Fibroblast of skin of abdomen (primary cell): ENCODE measurements at regions not wholly inside any gene's neighbourhood (a gene's known extent, or its start where the extent isn't known, plus 50 kb on each side); places are given as distances from the start of the nearest gene placed in this dataset.
"Not testable (repeated sequence)": the region's sequence is repeated elsewhere in the genome, so short reads cannot be mapped to it uniquely, and the experiment has no call there.

Experiments used
- DNase-seq: peaks from one replicate; pipeline ENCODE4 v3.0.0-alpha.2; 2013

GRCh38 chr4:43089730-43090129 lies 197.2 kb downstream of the GRXCR1 start:
- DNase-seq = no peak

DNA sequence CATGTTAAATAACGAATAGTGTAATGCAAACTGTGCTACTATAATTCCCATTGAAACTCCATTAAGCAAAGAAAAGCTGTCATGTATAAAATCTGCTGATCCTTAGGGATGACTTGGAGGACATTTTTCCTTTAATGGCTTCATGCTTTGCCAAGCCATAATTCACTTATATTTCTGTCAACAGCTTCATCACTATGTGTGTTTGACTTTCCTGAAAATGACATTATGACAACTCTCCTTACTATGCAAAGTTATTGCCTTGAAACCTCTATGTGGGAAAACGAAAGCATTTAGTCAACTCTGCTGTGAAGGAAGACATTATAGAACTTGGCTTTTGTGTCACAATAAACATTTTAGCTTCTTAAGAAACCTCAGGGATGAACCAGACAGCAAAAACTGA lies 210.5 kb downstream of the GRXCR1 start:
- DNase-seq = no peak

DNA sequence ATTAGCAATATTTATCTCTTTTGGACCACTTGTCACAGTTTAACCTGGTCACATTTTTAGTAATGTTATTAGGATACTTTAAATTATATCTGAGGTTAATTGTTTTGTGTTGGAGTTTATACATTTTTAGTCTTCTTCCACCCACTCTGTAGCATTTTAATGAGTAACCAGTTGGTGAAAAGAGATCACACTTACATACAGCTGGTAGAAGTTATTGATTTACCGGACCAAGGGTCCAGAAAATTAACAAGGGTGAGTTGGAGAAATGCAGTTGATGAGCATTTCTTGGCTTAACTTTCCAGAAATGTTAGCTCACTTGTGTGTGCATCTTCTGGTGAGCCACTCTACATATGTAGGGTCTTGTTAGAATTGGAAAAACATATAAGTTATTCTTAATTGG lies 219.6 kb downstream of the GRXCR1 start:
- no peak for DNase-seq

- no peak for DNase-seq
Observed at GRCh38 chr4:43113196-43113595, 220.7 kb downstream of the GRXCR1 start.

DNA sequence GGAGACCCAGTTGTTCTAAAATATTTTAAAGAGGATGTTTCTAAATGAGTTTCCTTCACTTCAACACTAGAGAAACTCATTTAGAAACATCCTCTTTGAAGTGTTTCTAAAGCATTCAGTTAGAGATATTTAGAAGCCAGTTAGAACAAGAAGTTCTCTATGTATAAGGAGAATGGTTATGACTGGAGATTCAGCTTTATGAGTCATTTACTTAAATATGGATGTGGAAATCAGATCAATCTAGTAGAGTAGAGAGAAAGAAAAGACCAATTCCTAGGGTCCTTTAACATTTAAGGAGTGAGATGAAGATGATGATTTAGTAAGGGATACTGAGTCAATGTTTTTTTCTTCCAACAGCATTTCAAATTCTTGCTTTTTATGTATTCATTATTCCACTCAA lies 234.1 kb downstream of the GRXCR1 start:
- no peak for DNase-seq

DNA sequence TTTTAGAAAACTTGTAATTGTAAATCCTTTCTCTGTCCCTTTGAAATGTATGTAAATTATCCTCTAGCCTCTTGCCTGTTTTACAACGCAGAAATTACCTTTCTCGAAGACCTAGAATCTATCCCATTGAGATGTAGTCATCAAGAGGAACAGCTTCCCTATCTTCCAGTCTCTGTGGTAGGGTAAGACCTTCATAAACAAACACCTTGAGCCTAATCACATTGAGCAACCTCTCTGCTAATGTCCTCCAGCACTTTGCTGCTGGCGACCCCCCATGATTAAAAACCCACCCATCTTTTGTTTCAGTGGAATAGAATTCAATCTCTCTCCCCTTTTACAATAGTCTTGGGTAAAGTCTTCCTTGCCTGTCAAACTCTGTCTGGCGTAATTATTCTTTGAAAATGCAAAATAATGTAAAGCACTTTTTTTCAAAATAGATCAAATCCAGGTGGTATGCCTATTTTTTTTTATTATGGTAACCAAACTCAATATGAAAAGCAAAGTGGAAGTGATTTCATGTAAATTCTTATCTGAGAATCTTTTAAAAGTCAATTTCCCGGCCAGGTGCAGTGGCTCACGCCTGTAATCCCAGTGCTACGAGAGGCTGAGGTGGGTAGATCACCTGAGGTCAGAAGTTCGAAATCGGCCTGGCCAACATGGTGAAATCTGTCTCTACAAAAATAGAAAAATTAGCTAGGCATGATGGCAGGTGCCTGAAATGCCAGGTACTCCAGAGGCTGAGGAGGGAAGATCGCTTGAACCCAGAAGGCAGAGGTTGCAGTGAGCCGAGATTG lies 237.9 kb downstream of the GRXCR1 start:
- DNase-seq = no peak

DNA sequence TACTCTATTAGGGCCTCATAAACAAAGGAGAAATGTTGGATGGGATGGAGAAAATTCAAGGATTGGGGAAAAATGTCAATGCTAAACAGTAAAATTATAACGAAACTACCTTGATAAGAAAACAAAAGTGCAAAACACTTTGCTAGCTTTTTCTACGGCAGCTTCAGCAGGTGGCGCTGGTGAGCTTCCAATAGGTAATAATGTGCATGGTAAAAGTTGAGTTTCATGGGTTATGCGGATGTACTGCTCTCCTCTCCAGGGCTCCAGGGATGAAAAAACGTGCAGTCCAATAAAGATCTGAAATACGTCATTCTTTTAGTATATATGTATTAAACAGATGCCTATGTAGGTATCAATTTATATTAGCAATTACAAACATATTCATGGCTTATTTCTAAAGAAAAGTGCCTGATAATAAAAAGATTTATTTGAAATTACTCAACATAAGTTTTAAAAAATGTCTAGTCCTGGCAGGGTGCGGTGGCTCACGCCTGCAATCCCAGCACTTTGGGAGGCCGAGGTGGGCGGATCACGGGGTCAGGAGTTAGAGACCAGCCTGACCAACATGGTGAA lies 239.6 kb downstream of the GRXCR1 start:
- DNase-seq = peak; percentile 67

DNA sequence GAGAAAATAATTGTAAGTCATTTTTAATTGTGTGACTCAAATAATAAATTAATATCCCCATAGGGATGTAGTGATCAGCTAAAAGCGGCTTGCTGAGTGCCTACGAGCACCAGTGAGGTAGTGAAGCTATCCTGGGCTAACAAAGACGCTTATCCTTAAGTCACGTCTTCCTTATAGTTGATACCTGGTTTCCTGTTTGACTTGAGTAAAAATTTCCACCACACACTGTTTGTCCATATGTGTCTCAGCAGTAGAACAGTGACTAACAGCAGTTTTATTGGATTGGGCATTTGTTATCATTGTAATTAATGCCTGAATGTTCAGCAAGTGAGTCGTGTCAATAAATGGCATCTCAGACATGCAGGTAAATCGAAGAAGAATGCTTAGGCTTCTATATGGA lies 241.1 kb downstream of the GRXCR1 start:
- peak; percentile 2 for DNase-seq

- DNase-seq = no peak
Observed at GRCh38 chr4:43136752-43137151, 244.2 kb downstream of the GRXCR1 start.

DNA sequence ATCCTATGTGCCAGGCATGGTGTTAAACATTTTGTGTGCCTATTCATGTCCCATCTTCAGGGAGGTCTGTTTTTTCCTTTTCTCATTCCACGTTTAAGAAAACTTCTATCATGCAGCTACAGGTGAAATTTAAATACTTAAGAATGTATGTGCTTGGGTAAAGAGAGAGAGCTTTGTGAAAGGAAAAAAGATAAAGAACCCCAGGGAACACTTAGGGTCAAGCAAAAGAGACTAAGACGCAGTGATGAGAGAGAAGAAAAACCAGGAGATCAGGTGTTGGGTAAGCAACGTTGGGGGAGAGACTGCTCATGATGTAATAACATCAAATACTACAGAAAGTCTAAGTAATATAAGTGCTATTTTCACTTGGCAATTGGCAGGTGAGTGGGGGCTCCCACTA lies 253.7 kb downstream of the GRXCR1 start:
- no peak for DNase-seq

DNA sequence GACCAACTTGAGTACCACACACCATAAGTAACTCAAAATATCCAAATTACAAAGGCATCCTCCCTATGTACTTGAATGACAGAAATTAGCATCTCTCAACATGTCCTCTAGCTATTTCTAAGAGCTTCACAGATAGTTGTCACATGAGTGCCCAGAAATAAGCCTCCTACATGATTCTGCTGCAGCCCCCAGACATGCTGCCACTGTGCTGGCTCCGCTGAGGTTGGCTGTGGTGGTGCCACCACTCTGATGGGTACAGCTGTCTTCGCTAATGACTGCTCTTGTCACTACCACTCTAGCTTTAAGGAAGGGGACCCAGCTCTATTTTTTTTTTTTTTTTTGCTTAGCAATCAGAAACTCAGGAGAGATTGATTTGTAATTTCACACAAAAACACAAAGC lies 256.0 kb downstream of the GRXCR1 start:
- DNase-seq = no peak

DNA sequence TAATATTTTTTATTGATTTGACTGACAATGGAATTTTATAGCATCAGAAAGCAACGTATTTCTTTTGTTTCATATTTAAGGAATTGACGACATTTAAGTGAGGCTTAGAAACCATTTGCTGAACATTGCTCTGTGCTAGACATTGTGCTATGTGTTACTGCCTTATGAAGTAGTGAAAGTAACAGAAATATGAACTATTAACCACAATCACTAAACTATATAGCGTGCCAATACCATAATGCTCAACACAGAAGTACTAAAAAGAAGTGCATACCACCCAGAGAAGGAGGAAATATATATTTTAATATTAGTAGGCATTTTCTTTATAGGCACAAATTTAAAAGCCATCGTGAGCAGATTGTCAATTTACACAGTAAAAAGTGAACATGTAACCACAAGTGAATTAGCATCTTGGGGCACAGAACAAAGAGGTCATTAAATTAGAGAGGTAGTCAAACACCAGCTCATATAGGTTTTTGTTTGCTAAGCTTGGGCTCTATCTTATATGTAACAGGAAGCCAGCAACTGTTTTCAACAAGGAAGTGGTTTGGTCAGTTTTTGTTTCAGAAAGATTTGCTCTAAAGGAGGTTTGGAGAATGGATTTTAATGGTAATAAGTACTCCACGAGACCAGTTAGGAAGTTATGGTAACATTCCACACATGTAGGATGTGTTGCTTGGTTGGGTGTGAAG lies 270.7 kb downstream of the GRXCR1 start:
- DNase-seq = no peak

- DNase-seq = no peak
Observed at GRCh38 chr4:43189741-43190140, 297.2 kb downstream of the GRXCR1 start.

DNA sequence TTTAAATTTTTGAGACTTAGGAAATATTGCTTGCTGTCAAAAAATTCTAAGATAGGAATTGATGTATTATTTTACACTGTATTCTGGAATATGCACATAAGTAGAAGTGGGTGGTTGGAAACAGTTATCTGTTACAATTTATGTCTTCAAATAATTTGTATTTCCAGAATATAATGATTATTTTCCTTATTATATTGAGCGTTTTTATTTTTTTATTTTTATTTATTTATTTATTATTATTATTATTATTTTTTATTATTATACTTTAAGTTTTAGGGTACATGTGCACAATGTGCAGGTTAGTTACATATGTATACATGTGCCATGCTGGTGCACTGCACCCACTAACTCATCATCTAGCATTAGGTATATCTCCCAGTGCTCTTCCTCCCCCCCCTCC lies 320.1 kb downstream of the GRXCR1 start:
- not testable (repeated sequence) for DNase-seq

- DNase-seq = no peak
Observed at GRCh38 chr4:43223820-43224219, 331.3 kb downstream of the GRXCR1 start.

- DNase-seq = peak; percentile 4
Observed at GRCh38 chr4:43224559-43224958, 332.0 kb downstream of the GRXCR1 start.

DNA sequence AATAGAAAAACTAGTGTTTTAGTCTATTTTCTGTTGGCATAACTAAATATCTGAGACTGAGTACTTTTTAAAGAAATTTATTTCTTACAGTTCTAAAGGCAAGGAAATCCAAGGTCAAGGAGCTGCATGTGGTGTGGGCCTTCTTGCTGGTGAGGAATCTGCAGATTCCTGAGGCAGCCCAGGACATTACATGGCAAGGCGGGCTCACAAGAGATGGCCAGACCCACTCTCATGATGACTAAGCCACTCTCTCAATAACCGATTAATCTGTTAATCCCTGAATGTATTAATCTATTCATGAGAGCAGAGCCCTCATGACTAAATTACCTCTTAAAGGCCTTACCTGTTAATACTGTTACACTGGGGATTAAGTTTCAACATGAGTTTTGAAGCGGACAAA lies 340.8 kb downstream of the GRXCR1 start:
- DNase-seq = no peak

DNA sequence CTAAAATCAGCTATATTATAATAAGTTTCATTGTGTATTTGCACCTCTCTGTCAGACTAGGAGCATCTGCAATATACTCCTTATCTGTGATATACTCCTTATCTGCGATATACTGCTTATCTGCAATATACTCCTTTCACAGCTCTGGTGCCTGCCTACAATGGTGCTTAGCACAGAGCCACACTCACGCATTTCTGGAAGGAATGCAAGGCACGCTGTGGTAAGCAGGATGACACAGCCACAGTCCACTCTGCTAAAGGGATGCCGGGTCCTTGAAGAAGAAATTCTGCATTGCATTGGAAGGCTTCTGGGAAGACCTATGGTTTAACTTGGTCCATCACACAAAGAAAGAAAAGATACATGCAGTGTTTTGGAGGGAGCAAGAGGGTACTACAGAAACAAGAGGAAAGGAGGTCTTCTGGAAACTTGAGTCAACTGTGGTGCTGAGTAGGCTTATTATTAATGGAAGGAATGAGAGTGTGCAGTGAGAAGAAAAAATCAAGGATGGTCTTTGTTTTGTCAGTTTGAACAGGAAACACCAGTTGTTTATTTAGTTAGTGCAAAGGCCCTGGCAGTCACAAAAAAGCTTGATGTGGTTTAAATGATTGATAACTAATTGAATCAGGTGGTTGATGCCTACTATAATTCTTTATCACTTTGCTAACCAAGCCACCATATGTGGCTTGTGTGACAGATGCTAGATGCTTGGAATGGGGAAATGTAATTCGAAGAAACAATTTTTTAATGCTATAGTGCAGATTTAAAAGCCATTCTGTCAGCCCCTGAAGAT lies 342.3 kb downstream of the GRXCR1 start:
- DNase-seq = peak; percentile 14

- DNase-seq = no peak
Observed at GRCh38 chr4:43238008-43238407, 345.5 kb downstream of the GRXCR1 start.

DNA sequence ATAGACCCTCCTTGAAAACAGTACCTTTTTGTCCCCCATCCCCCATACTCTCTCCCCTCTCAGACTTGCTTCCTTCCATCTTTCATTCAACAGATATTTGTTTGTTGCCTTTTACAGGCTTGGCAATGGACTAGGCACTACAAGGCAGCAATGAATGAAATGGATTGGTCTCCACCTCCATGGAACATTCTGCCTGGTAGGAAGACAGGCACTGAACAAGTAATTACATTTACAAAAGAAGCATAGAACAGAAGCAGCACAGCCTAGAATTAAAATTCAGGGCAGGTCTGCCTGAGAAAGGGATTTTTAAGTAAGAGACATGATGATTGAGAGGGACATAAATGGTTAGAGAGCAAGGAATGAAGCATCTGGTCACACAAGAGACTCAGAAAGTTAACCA lies 346.1 kb downstream of the GRXCR1 start:
- DNase-seq = no peak

- DNase-seq = no peak
Observed at GRCh38 chr4:43241104-43241503, 348.6 kb downstream of the GRXCR1 start.

DNA sequence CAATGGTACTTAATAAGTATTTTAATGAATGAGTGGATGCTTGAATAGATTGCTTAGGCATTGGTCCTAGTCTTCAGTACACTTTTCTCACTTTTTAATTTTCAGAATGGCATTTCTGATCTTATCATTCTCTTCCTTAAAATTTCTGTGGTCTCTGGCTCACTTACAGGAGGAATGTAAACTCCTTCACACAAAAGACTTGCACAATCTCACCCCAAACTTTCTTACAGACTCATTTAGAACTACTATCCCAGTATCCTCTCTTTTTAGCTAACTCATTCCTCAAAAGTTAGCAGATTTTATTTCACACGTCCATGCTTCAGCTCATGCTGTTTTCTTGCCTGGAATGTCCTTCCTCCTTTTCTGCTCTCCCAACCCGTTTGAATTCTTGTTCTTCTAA lies 350.1 kb downstream of the GRXCR1 start:
- DNase-seq = peak; percentile 68
